ENCODE measurements at regions not wholly inside any gene's neighbourhood (a gene's known extent, or its start where the extent isn't known, plus 50 kb on each side); places are given as distances from the start of the nearest gene placed in this dataset.

DNA sequence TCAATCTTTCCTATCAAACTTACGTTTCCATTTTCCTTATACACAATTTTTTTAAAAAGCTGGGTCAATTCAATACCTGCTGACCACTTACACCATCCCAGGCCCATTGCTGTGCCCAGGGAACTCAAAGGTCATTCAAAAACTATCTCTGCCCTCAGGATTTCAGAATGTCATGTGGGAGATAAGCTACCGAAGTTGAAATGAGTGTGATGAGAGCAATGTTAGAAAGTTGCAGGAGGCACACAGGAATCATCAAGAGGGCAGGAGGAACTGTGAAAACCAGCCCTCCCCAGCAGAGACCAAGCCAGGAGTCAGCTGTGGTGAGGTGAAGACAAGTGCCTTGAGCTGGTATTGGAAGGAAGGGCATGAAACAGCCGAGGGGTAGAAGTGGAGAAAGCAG is 195.9 kb downstream of the HS3ST3A1 start (continued):
- TF ChIP-seq, protein P1, sequence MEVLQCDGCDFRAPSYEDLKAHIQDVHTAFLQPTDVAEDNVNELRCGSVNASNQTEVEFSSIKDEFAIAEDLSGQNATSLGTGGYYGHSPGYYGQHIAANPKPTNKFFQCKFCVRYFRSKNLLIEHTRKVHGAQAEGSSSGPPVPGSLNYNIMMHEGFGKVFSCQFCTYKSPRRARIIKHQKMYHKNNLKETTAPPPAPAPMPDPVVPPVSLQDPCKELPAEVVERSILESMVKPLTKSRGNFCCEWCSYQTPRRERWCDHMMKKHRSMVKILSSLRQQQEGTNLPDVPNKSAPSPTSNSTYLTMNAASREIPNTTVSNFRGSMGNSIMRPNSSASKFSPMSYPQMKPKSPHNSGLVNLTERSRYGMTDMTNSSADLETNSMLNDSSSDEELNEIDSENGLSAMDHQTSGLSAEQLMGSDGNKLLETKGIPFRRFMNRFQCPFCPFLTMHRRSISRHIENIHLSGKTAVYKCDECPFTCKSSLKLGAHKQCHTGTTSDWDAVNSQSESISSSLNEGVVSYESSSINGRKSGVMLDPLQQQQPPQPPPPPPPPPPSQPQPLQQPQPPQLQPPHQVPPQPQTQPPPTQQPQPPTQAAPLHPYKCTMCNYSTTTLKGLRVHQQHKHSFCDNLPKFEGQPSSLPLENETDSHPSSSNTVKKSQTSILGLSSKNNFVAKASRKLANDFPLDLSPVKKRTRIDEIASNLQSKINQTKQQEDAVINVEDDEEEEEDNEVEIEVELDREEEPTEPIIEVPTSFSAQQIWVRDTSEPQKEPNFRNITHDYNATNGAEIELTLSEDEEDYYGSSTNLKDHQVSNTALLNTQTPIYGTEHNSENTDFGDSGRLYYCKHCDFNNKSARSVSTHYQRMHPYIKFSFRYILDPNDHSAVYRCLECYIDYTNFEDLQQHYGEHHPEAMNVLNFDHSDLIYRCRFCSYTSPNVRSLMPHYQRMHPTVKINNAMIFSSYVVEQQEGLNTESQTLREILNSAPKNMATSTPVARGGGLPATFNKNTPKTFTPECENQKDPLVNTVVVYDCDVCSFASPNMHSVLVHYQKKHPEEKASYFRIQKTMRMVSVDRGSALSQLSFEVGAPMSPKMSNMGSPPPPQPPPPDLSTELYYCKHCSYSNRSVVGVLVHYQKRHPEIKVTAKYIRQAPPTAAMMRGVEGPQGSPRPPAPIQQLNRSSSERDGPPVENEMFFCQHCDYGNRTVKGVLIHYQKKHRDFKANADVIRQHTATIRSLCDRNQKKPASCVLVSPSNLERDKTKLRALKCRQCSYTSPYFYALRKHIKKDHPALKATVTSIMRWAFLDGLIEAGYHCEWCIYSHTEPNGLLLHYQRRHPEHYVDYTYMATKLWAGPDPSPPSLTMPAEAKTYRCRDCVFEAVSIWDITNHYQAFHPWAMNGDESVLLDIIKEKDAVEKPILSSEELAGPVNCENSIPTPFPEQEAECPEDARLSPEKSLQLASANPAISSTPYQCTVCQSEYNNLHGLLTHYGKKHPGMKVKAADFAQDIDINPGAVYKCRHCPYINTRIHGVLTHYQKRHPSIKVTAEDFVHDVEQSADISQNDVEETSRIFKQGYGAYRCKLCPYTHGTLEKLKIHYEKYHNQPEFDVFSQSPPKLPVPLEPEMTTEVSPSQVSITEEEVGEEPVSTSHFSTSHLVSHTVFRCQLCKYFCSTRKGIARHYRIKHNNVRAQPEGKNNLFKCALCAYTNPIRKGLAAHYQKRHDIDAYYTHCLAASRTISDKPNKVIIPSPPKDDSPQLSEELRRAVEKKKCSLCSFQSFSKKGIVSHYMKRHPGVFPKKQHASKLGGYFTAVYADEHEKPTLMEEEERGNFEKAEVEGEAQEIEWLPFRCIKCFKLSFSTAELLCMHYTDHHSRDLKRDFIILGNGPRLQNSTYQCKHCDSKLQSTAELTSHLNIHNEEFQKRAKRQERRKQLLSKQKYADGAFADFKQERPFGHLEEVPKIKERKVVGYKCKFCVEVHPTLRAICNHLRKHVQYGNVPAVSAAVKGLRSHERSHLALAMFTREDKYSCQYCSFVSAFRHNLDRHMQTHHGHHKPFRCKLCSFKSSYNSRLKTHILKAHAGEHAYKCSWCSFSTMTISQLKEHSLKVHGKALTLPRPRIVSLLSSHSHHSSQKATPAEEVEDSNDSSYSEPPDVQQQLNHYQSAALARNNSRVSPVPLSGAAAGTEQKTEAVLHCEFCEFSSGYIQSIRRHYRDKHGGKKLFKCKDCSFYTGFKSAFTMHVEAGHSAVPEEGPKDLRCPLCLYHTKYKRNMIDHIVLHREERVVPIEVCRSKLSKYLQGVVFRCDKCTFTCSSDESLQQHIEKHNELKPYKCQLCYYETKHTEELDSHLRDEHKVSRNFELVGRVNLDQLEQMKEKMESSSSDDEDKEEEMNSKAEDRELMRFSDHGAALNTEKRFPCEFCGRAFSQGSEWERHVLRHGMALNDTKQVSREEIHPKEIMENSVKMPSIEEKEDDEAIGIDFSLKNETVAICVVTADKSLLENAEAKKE (CRISPR knock-in tag; IDR thresholded peaks at IDR 0.05), result no peak
- TF ChIP-seq CREB1 (CRISPR knock-in tag; IDR thresholded peaks at IDR 0.05; ENCODE audit: low read depth), result no peak

DNA sequence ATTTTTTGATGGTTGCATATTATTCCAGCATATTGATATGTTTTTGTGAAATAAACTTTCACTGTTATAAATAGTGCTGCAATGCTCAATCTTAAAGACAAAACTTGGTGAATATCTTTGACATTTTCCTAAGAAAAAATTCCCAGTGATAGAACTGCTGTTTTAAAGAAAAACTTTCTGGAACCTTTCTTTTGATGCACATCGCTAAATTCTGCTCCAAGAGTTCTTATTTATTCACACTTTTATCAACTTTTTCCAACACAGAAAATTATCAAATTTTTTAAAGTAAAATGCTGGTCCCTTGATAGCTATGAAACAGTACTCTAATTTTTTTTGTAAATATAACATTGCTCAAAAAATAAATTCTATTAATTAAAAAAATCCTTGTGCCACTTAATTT is 196.6 kb downstream of the HS3ST3A1 start:
- Histone ChIP-seq H3K4me1 (ENCODE audit: insufficient read depth) (peaks cover 28% of the 10 kb centered on the region), H3K4me3 (no peak overlapping the region), H3F3A (replicated peaks; ENCODE audit: low read depth) (no peaks in the 10 kb centered on the region), H3K9me2 (ENCODE audit: insufficient read depth) (peaks cover 6% of the 10 kb centered on the region; the same call in 1 of the 2 replicates), H3K79me2 (replicated peaks; ENCODE audit: insufficient read depth) (no peaks in the 10 kb centered on the region), H4K20me1 (replicated peaks; ENCODE audit: insufficient read depth) (no peaks in the 10 kb centered on the region), H3K36me3 (ENCODE audit: insufficient read depth) (no peaks in the 10 kb centered on the region), H3K4me2 (peak overlapping the region; percentile 23; the same call in 1 of the 2 replicates), H3K27me3 (ENCODE audit: insufficient read depth) (no peaks in the 10 kb centered on the region), H2AFZ (no peak overlapping the region), H3K27ac (ENCODE audit: low read depth) (no peak overlapping the region)
- Mint-ChIP-seq H3K4me1 (peaks cover 21% of the 10 kb centered on the region), H3K4me3 (no peak overlapping the region), H3K27me3 (ENCODE audit: insufficient read depth, low read depth, poor library complexity) (peaks cover 3% of the 10 kb centered on the region), H3K36me3 (ENCODE audit: low read depth) (no peaks in the 10 kb centered on the region), H3K27ac (no peak overlapping the region), H3K9me3 (no peaks in the 10 kb centered on the region)
- DNase-seq (ENCODE audit: low spot score) (no peak), ATAC-seq (no peak)
- no peak for TF ChIP-seq JUNB (IDR thresholded peaks at IDR 0.05; ENCODE audit: unreplicated experiment)
- TF ChIP-seq POLR2AphosphoS5 (IDR thresholded peaks at IDR 0.05; ENCODE audit: low read depth), result no peak
- TF ChIP-seq NANOG (IDR thresholded peaks at IDR 0.05; ENCODE audit: borderline replicate concordance), result no peak
- TF ChIP-seq, protein P2, sequence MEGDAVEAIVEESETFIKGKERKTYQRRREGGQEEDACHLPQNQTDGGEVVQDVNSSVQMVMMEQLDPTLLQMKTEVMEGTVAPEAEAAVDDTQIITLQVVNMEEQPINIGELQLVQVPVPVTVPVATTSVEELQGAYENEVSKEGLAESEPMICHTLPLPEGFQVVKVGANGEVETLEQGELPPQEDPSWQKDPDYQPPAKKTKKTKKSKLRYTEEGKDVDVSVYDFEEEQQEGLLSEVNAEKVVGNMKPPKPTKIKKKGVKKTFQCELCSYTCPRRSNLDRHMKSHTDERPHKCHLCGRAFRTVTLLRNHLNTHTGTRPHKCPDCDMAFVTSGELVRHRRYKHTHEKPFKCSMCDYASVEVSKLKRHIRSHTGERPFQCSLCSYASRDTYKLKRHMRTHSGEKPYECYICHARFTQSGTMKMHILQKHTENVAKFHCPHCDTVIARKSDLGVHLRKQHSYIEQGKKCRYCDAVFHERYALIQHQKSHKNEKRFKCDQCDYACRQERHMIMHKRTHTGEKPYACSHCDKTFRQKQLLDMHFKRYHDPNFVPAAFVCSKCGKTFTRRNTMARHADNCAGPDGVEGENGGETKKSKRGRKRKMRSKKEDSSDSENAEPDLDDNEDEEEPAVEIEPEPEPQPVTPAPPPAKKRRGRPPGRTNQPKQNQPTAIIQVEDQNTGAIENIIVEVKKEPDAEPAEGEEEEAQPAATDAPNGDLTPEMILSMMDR (conservative IDR thresholded peaks at IDR 0.05; ENCODE audit: low read depth in 2 of 2), result no peak
- no peak for TF ChIP-seq ZNF114 (CRISPR knock-in tag; IDR thresholded peaks at IDR 0.05)
- TF ChIP-seq, protein P1 (CRISPR knock-in tag; IDR thresholded peaks at IDR 0.05), result no peak
- TF ChIP-seq ZNF331 (CRISPR knock-in tag; IDR thresholded peaks at IDR 0.05; ENCODE audit: low read depth), result no peak
